Cortex of kidney (tissue), 1 donor: ENCODE measurements at regions not wholly inside any gene's neighbourhood (a gene's known extent, or its start where the extent isn't known, plus 50 kb on each side); places are given as distances from the start of the nearest gene placed in this dataset.

Source experiments
- DNase-seq: peaks from one replicate; lab custom pipeline; 2025; lab: John Stamatoyannopoulos, UW

DNA sequence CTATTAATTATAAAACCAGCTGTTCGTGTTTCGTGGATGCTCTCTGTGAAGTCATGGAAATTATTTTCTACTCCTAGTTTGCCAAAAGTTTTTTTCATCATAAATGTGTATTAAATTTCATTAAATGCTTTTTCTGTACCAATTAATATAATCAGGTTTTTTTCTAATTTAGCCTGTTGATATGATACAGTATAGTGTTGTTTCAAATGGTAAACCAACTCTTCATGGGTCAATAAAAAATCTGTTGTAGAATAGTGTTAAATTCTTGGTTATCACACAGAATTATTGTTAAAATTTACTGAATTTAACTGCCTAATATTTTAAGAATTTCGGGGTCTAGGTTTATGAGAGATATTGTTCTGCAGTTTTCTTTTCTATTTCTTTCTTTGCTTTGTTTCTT, 505.9 kb upstream of the MANEA start:
- DNase-seq = no peak

DNA sequence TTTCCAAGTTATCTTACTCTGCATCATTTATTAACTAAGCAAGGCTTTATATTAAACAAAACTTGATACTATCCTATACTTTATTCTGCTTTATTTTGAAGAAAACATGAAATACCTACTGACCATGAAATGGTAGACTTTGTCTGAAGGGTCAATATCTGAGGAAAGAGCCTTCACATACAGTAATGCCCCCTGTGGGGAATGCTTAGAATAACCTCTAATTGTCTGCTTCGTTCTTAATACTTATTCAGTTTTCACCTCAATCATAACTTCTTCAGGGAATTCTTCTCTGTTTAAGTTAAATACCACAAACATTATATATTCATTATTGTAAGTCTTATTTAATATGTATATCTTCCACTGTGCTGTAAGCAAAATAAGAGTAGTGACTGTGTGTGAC, 498.9 kb upstream of the MANEA start:
- no peak for DNase-seq

DNA sequence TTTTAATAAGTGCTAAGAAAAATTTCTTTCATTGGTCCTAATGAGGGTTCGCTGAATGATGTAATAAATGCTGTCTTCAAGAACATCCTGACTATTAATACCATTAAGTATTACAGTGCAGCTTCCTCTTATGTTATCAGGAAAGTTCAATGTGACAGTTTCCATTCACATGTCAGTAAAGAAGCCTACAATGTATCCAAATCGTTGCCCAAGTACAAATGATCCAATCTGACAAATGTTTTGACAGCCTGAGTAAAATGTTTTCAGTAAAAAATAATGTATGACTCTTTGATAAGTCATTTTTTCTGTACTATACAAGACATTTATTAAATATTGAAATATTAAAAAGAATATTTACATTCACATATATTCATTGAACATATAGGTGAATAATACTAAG, 496.1 kb upstream of the MANEA start:
- no peak for DNase-seq

DNA sequence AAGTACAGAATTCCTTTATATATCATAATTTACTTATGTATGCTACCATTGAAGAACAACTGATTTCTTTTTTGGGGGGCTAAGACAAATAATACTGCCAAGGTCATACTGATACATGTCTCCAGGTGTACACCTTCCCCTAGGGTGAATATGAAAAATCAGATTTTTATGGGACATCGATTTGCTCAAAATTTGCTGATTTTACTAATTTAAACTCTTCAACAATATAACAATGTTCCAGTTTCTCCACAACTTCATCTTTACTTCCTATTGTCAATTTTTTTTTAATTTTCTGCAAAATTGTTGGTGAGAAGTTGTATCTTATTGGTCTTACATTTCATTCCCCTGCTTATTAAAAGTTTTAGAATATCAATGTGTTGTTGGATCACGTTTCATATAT, 495.4 kb upstream of the MANEA start:
- no peak for DNase-seq

- DNase-seq = peak; percentile 7
Observed at GRCh38 chr6:95083506-95083905, 493.8 kb upstream of the MANEA start.

- DNase-seq = no peak
Observed at GRCh38 chr6:95084867-95085266, 492.5 kb upstream of the MANEA start.

DNA sequence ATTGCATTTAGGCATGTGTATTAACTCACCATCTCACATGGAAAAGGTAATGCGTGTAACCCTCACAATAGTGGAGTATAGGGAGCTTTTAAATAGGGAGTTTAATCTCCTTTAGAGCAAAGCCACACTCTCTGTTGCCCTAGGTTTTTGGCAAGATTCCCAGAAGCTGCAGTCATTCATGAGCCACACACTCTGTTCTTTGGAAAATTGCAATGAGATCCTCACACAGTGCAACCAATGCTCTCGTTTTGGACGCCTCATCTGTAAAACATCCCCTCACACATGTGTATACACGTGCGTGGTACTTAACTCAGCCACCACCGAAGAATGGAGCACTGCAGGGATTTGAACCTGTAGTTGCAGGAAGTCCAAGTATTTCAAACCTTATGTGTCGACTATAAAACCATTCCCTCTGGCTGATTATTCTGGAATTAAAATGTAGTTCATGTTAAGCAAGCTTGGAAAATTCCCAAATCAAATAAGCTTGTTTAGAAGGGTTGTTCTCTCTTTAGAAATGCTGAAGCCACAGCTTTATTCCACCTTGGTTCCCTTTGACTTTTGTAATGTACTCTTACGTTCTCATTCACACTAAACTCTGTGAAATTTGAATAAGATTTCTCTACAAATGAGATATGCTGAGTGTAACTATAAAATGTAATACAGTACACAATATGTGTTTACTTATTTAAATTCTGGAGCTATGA, 489.8 kb upstream of the MANEA start:
- DNase-seq = no peak

DNA sequence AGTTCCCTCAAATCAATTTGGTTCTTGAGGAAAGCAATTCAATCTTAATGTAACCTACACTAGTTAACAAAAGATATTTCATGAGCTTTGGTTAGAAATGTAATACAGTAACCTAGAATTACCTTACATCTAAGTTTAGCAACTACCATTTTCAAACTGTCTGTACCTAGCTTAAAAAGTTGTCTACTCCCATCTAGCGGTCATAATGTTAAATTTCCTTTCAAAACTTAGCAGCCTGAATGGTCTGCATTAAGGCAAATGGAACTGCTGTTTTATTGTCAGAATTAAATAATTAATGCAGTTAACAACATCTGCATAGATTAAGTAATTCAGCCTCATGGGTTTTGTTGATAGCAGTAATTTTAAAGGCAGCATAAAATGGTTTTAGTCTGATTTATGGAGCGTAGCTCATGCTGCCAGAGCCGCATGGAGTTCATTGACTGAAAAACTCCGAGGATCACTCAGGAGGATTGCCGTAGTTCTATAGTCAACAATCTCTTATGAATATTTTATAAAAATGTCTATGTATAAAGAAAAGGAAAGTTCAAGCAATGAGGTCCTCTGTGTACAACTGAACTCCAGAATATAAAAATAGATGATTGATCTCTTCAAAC, 485.4 kb upstream of the MANEA start:
- DNase-seq = no peak

DNA sequence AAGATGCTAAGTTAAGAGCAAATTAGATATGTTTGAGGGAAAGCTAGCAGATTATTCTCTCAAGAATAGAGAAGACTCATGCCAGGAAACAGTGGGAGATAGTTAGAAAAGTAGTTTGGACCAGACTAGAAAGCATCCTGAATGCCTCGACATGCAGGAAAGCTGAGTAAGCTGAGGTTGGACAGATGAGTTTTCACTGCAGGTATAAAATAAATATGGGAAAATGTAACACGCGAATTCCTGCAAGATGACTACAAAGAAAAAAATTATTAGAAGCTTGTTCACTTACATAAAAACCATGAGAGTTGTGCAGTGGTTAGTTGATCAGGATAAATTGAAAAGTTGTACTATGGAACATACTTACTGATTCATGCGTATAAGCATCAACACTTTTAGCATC, 484.2 kb upstream of the MANEA start:
- DNase-seq = no peak

GRCh38 chr6:95094751-95095663, 482.3 kb upstream of the MANEA start:
- no peak for DNase-seq

DNA sequence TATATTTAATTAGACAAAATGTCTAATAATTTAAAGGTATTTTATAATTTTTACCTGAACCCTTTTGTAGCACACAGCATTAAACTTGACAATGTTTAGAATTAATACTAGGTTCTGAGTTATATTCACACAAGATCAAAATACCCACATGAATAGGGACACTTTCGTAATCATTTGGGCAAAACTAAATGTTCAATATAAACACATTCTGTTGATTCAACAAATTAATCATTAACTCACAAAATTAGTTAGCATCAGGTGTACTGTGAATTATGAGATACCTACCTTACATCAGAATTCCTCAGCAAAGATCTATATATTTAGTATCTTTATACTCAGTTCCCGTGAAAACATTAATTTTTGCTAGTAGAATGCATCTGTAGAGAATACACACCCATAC, 481.5 kb upstream of the MANEA start:
- no peak for DNase-seq

DNA sequence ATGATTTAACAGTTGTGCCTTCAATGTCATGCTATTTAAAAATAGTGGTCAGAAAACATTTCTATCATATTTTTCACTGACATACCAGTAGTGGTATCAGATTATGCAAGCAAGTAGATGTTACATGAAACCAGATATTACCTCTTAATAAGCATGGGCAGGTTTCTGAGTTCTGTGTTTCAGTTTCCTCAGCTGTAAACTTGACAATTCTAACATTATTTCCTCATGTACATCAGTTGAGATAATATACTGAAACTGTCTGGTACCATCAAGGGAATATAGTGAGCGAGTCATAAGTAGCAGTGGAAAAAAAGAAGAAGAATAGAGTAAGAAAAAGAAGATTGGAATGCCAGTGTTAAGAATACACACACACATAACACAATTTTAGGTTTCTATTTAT, 477.9 kb upstream of the MANEA start:
- DNase-seq = no peak

- DNase-seq = no peak
Observed at GRCh38 chr6:95109212-95109611, 468.1 kb upstream of the MANEA start.

DNA sequence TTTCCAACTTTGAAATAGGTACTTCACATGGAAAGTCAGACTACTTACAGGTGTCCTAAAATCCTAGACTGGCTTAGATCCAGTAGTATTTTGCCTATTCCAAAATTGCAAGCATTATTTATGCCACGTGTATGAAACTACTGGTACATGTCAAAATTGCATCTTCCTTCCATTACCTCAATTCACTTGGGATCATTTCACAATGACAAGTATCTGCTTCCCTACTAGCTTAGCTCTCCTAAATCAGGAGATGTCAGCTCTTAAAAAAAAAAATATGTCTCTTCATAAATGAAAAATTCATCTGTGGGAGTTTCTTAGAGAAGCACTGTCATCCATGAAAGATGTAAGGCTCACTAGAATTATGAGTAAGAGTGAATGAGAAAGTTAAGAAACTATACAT, 466.6 kb upstream of the MANEA start:
- no peak for DNase-seq

DNA sequence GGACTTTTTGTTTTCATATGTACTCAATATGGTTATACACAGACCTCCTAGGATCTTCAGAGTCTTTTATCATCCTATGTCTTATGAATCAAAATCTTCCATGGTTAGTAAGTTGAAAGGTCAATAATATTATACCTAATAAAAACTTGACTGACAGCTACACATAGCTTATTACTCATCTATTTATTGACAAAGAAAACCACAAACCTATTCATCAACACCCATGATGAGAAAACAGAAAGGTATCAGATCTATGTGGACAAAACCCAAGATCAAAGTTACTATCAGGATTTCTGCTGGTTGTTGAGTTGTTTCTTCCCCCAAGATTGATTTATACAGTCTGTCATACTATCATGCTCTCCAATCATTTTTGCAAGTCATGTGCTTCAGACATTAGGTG, 460.1 kb upstream of the MANEA start:
- no peak for DNase-seq

GRCh38 chr6:95119927-95120326, 457.4 kb upstream of the MANEA start:
- DNase-seq = no peak

DNA sequence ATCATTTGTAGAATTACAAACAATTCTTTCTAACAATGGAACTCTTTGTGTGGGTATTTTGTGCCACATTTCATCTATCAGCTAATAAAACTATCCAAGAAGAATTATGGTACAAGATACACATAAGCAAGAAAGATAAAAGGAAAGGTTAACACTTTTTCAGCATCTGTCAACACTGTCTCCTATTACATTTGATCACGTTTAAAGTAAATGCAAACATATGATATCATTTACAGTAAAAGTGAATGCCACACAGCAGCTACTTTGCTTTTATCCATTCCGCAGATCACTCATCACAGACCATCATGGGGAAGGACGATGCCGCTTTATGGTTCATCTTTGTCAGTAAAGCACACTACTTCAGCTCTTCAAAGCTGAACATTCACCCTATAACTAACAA, 456.4 kb upstream of the MANEA start:
- no peak for DNase-seq

GRCh38 chr6:95127261-95127660, 450.1 kb upstream of the MANEA start:
- DNase-seq = no peak

DNA sequence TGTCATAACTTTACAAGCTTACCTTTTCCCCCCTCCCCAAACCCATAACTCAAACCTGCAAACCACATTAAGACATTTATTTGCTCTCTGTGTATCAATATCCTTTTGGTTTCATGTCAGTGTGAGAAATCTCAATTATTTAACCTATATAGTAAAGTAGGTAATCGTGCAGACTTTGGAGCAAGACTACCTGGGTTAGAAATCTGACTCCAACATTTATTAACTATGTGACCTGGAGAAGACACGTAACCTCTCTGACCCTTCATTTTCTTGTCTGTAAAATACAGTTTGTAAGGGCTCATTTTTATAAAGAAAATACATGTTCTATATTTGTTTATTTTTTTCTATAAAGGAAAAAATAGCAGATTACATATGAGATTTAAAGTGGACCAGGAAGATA, 448.9 kb upstream of the MANEA start:
- no peak for DNase-seq

DNA sequence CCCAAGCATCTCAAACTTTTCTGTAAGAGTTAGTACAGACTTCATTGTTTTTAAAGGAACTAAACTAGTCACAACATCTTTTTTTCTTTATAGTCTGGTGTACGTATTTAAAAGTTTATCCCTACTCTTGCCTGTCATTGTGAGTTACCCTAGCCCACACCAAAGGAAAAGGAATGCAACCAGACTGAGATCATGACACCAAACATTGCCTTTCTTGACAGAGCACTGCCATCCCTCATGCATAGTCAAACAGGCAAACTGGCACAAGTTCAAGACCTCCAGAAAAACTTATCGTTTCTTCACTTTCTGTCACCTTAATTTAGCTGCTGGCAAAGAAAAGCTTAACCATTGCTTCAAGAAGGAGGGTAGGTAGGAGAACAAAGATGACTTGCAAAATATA, 448.4 kb upstream of the MANEA start:
- no peak for DNase-seq

DNA sequence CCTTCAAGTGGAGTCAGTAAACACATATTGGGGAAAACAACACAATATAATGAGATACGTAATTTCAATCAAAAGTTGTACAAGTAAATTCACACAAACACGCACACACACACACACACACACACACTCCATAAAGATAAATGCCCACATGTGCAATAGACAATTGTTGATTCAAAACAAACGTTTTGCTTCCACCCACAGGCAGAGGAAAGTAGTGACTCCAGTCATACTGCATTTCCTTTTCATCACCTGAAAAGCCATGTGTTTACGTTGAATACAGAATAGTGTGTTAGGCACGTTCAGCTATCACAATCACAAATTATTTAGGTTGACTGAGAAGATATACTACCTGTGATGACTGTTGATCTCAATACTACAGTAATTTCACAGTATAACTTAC, 443.8 kb upstream of the MANEA start:
- no peak for DNase-seq

DNA sequence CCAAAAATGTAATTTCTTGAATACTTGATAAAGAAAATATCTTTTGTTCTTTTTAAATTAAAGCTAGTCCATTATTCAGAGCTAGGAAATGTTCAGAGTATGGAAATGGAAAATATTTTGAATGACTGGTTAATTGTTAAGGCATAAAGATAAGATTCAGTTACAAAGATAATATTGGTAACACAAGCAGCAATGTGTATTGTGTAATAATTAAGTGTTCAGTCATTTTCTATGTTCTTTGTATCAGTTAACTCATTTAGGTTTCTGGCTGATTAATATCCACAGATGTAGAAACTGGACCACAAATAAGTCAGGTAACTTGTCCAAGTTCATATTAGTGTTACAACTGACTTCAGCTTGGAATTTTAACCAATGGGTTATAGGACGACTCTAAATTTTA, 442.2 kb upstream of the MANEA start:
- DNase-seq = no peak

- DNase-seq = no peak
Observed at GRCh38 chr6:95142101-95142500, 435.2 kb upstream of the MANEA start.
